ENCODE measurements at regions not wholly inside any gene's neighbourhood (a gene's known extent, or its start where the extent isn't known, plus 50 kb on each side); places are given as distances from the start of the nearest gene placed in this dataset.
"Not testable (repeated sequence)": the region's sequence is repeated elsewhere in the genome, so short reads cannot be mapped to it uniquely, and the experiment has no call there.

DNA sequence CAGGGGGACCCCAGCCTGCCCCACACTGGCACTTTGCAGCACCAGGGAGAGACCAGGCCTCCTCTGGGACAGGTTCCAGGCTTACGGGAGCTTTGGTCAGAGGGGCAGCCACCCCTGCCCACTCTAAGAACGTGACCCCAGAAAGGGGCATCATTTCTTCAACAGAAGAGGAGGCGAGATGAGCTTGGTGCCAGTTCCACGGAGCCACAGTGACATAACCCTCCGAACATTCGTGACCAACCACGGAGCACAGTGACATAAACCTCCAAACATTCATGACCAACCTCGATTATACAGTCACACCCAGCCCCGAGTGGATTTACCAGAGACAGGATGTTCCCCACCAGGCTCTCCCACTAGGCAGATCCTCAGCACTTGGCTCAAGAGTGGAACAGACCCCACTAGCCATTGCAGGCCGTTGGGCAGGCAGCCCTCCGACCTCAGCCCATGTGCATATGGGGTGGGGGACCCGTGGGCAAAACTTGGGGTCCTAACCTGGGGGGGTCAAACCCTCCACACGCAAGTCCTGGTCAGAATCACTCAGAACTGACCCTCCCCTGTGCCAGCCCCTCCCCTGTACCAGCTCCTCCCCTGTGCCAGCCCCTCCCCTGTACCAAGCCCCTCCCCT is 112.9 kb downstream of the METRNL start:
- peak; percentile 11 for DNase-seq

DNA sequence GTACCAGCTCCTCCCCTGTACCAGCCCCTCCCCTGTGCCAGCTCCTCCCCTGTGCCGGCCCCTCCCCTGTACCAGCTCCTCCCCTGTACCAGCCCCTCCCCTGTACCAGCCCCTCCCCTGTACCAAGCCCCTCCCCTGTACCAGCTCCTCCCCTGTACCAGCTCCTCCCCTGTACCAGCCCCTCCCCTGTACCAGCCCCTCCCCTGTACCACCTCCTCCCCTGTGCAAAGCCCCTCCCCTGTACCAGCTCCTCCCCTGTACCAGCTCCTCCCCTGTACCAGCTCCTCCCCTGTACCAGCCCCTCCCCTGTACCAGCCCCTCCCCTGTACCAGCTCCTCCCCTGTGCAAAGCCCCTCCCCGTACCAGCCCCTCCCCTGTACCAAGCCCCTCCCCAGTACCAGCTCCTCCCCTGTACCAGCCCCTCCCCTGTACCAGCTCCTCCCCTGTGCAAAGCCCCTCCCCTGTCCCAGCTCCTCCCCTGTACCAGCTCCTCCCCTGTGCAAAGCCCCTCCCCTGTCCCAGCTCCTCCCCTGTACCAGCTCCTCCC is 113.5 kb downstream of the METRNL start:
- DNase-seq: not testable (repeated sequence)

DNA sequence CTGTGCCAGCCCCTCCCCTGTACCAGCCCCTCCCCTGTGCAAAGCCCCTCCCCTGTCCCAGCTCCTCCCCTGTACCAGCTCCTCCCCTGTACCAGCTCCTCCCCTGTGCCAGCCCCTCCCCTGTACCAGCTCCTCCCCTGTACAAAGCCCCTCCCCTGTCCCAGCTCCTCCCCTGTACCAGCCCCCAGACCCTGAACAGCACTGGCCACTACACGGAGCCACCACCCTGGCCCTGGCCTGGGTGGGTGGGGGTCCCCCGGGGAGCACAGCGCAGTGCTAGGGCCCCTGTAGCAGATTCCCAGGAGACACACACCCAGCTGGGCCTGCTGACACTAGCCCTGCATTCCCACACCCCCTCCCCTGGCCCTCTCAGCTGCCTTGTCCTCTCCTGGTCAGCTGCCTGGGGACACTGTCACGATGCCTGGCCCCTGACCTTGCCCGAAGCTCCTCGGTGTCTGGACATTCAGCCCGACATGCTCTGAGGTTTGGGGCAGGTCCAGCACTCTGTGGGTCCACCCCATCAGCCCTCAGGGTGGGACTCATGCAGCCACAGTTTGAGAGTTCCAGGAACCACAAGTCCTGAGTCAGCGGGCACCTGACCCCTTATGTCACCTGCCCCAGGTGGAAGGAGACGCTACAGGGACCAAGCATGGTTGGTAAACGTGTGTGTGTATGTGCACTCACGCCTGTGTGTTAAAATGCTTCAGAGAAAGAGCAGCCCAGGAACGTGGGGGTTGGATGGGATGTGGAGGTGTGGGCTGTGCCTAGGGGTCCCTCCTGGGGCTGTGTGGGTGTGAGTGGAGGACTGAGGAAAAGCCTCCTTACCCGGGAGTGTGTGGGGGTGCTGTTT is 114.2 kb downstream of the METRNL start:
- DNase-seq: peak; percentile 23

DNA sequence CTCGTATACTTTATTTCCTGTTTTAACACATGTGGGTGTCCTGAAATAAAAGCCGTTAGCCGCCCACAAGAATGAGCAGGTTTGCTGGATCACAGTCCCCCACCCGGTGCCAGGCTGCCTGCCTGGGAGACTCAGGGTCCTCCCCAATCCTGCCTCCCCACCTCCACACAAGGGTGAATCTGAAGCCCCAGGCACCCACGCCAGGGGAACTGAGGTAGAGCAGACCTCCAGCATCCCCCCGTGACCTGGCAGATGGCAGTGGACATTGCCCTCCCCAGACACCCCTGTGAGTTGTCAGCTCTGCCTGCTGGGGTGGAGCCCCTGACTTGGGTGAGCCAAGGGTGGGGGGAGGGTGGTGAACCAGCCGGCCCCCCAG is 114.8 kb downstream of the METRNL start:
- DNase-seq: no peak

DNA sequence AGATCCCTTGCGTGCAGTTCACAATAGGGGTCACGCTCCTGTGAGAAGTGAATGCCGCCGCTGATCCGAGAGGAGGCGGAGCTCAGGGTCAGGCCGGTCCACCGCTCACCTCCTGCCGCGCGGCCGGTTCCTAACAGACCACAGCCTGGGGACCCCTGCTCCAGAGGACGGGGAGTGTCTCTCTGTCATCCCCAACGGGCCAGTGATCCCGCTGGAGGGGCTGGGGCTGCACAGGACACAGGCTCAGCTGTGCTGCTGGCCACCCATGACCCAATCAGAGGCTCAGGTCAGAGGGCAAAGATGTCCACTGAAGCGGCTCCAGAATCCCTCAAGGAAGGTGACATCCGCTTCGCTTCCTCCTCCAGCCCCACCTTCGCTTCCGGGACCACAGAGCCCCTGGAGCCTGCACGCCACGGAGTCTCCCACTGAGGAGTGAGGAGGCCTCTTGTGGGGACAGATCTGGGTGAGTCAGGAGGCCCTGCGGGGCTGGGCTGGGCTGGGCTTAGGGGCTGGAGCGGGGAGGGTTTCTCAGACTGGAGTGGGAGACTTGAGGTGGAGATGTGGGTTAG is 115.4 kb downstream of the METRNL start:
- peak; percentile 15 for DNase-seq

DNA sequence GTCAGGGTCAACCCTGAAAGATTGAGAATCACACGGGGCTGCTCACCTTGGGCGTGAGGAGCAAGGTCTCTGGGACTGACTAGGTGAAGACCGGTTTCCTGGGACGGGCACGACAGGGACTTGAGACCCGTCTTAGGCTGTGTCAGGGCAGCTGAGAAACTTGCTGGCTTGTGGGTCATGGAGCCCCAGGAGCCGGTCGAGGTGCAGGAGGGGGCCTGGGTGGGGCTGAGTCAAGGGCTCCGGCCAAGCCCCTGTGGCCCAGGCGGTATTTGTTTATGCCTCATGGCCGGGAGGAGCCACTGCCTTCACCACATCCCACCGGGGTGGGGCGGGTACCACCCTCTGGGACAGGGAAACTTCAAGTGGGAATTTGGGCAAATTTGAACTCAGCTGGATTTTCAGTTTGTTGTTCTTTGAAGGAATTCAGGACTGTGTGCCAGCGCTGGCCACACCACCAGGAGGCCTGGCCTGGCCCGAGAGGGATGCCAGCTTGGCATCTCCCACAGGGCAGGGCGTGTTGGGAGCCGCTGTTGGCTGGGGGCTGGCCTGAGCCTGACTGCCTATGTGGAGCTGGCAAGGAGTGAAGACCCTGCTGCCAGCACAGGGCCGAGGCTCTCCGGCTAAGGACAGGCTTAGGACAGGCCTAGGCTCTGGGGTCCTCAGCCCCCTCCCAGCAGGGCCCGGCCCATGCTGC is 116.1 kb downstream of the METRNL start:
- DNase-seq: peak; percentile 14

DNA sequence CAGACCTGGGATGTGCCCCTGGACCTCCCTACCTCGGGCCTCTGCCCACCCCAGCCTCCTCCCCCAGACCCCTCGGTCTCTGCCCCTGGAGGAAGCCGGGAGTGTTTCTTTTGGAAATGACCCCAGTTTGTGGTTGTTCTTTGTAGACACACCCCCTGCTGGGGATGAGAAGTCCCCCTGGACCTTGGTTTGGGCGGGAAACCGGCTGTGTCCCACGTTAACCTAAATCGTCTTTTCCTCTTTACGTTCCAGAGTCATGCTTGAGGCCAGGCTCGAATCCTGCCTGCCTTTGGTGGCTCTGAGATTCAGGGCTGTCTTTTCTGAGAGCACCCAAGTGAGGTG is 116.6 kb downstream of the METRNL start:
- DNase-seq: no peak

DNA sequence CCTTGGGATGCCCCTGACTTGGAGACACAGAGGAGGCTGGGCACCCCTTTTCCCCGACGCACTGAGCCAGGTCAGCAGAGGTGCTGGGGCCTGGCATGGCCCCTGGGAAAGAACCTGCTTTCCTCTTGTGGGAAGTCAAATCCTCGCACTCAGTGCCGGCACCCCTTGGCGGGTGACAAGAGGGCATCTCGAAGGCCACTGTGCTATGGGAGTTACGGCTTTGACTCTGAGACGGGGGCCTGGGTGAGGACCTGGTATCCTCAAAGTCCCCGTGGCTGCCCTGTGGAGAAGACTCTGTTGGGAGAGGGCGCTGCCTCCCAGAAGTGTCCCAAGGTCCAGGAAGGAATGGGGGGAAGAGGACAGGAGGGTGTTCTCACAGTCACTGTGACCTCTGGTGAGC is 117.0 kb downstream of the METRNL start:
- peak; percentile 10 for DNase-seq

DNA sequence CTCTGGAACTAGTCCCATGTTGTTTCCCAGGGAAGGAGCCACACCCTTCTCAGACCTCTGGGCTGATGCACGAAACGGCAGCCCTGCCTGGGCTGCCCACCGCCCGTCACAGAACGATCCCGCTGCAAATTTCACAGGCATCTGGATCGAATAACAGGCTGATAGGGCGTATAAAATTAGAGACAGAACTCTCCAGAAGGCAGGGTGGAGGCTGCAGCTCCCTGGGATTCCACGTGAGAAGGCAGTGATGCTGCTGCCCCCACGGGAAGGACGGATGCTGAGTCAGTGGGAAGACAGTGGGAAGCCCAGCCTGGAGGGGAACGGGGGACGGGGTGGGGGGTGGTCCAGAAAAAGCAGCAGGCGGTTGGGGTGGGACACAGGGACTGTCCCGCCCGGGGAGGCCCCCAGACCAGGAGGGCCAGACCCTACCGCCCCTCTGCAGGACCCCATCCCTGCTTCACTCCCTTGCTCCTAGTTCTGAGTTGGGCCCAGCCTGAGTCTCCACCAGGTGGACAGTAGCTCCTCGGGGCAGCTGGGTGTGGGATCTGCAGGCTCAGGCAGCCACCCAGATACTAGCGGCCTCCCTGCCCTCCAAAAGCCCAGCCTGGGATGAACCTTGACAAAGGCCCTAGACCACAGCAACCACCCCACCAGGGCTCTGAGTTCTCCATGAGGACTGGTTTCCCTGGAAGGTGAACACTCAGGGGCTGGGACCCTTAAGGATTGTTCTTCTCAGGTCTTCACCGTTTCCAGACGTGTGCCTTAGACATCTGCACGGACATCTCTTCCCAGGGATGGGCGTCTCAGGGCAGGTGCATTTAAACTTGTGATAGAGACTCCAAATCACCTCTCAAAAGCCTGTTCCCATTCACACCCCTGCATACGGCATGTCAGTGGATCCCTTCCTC is 117.8 kb downstream of the METRNL start:
- peak; percentile 10 for DNase-seq

DNA sequence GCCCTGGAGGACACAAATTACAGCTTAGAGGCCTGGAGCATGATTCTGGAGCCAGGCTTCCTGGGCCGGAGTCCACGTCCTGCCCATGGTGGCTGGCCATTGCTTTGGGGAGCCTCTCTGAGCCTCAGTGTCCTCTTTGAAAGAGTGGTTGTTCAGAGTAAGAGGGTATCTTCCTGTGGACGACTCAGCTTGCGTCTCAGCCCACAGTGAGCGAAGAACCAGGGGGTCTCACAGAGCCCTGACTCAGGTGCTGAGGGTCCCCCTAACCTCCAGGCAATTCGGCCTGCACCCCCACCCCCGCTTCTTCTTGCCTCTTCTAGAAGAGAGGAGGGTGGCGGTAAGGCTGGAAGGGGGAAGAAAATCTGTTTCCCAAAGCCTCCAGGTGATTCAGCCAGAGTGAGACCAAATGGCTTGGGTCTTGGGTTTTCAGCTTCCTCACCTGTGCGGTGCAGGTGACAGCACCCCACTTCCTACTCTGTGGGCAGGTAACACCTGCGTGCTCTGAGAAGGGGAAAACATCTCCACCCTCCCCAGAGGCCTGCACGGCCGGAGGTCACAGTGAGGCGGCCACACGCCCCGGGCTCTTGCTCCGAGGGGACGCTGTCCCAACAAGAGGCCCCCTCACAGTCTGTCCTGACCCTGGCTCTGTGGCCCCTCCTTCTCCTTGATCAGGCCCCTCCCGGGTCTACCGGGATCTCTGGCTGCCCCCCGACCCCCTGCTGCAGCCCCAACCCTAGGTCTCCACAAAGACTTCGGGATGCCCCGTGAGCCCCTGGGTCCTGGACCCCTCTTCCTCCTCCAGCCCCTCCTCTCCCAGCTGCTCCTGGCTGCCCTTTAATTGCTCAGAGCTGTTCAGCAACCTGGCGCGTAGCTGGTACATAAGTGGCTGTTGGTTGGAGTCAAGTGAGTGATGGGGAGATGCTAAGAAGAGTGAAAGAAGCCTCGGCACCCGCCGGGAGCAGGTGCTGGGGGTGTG is 119.2 kb downstream of the METRNL start:
- DNase-seq: peak; percentile 17

DNA sequence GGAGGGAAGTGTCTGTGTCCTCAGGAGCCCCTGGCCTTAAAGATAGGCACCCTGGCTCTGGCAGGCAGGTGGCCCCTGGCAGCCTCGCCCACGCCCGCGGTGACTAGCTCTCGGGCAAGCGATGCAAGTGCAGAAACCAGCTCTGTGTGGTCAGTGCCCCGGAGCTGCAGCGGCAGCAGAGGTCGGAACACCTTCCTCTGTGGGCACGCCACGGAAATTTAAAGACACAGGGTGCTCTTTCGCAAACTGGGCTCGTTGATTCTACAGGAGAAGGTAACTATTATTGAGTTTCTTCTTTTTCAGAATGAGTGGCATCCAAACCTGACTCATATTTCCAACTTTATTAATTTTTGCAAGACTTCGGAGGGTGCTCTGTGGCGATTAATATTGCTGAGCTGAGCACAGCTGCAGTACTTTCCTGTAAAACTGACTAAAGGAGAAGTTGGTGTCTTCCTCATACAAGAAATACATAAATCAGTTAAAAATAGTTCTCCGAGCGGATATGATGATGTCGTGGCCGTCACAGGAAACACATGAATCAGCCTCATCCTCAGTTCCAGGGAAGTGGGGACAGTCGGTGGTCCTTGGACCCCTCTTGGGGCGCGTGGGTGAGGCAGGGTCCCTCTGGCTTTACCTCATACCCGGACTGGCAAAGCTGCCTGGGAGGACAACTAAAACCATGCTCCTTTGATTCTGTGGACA is 120.2 kb downstream of the METRNL start:
- peak; percentile 51 for DNase-seq

DNA sequence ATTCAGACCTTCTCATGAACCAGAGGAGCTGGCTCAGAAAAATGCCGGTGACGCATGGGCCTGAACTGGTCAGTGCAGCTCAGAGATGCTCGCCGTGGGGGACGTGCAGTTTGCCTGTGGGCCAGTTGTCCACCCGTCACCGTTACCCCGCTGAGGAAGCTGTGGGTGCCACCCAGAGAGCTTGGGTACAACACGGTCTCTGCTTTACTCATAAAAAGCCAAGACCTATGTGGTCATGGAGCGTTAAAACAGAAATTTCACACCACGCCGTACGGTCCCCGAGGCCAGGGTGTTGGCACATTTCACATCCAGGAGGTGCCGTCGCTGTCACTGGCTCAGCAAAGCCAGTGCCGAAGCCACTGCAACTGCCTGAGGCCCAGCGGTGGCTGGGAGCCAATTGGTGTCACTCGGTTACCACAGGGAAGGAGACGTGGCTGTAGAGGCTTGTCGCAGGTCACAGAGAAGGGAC is 120.9 kb downstream of the METRNL start:
- peak; percentile 60 for DNase-seq

DNA sequence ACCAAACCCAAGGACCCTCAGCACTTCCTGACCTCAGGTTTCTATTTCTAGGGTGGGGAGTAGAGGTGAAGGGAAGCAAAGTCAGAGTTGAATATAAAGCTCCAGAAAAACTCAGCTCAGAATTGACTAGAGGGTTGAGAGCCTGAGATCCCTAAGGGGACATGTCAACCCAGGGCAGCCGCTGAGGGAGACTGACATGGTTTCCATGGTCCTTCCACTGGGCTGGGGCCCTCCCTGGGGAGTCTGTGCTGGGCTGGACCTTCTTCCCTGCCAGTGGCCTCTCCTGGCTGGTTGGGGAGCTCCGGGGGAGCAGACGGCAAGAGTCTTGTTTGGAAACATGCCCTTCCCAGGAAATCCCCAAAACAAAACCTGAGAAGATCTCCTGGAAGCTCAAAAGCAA is 121.3 kb downstream of the METRNL start:
- no peak for DNase-seq

DNA sequence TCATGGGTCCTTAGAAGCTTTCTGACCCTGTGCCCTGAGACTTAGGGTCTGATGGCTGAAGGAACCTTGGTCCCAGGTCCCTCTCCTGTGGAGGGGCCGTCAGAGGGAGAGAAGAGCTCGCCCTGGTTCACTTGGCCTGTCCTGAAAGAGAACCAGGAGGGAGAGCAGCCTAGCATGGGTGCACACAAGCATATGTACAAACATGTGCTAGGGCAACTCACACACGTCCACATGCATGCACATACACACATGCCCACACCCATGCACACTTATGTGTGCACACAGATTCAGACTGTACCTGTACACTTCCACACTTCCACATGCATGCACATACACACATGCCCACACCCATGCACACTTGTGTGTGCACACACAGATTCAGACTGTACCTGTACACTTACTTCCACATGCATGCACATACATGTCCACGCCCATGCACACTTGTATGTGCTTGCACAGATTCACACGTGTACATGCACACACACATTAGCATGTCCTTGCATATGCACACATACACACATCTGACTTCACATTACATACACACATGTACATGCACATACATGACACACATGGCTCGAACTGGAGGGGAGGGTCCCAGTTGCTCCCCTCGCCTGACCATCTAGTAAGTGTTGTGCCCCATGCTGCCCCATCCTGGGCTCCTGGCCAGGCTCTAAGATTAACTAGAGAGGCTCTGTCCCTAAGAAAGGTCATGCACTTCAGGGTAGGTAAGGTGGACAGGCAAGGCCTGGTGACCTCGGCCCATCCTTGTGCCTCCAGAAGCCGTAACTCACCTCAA is 122.0 kb downstream of the METRNL start:
- DNase-seq: no peak

DNA sequence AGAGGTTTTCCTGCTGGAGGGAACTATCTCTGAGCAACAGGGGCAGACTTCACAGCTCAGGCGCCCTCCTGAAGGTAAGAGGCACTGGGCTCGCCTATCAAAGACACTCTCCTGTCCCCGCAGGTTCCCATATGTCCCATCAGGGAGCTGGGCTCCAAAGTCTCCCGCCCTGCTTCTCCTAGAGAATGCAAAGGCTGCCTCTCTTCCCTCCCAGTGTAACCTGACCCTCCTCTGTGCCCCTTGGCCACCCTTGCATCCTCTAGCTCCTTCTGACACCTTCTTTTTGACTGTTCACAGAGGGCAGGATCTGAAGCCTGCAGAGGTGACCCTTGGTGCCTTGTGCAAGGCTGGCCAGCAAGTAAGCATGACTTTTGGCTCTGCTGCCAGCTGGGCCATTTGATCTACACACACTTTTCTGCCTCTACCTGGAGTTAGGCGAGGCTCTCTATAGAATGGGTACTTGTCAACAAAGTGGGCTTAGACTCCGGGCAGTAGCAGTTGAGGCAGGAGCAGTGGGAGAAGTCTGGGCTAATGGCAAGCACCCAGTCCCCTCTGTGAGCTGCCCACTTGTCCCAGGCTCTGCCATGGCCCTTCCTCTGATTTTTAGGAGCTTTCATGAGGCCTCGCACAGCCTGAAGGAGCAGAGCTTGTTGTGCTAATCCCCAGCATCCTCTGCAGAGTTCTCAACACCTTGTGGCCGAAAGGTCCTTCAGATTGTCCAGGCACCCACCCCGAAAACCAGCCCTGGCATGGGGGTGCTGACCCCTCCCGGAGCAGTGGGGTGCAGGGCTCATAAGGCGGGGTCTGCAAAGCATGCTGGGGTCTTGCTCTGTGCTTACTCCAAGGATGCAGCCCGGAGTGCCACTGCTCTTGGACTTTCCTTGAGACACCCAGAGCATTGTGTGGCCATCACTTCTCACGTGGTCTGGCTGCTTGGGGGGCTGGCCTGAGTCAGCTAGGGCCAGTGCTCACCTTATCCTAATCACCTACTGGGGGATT is 122.9 kb downstream of the METRNL start:
- peak; percentile 13 for DNase-seq

DNA sequence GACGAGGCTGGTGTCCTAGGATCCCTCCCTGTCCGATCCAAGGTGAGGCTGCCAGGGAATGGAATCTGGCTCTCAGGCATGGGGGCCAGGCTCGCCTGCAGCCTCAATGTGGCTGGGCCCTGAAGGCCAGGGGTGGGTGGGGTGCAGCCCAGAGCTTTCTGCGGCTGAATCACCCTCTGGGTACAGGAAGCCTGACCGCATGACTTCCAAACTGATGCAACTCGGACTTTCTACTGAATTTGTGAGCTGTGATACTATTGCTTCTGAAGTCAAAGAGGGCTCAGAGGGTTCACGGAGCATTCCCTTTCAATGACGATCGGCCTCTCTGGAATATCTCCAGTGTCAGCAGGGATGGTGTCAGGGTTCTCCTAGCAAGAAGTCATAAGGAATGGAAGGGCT is 123.7 kb downstream of the METRNL start:
- peak; percentile 16 for DNase-seq

DNA sequence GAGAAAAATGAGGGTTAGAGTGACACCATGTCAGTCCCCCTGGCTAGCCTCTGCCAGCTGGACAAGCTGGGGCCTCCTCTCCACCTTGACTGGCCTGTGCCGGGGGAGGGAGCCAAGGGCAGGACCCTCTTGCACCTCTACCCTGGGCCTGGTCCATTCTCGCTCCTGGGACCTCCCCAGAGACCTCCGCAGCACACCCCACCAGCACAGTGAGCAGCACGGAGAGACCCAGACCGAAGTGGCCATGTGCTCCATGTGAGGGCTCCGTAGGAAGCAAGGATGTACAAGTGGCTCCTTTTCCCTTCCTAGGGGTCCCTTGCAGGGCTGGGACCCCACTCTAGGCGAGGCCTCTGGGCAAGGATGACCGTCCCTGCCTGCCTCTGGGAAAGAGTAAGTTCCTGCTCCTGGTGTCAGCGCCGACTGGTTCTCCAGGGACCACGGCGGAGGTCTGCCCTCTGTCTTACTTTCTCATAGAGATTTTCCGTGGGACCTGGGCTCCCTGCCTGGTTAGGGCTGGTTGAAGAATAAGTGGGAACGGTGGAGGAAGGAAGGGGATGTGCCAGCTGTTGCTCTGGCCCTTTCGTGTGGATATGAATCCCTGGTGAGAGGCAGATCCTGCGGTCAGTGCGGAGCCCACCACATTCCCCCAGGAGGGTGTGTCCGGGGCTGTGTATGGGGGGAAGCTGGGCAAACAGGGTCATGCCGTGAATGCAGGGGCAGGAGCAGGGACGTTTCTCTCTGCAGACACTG is 124.2 kb downstream of the METRNL start:
- DNase-seq: peak; percentile 15

Data from activated T-cell treated with anti-CD3 and anti-CD28 coated beads, Interleukin-2, amount 50 U/mL, for 1 hour (primary cell).